ENCODE measurements at regions not wholly inside any gene's neighbourhood (a gene's known extent, or its start where the extent isn't known, plus 50 kb on each side); places are given as distances from the start of the nearest gene placed in this dataset.

GRCh38 chr17:33990943-33991706, 264.0 kb upstream of the CCL2 start:
- Histone ChIP-seq H3K27ac (no peak overlapping the region), H3K27me3 (no peaks in the 10 kb centered on the region), H3K4me3 (no peak overlapping the region), H3K36me3 (no peaks in the 10 kb centered on the region), H3K4me1 (no peaks in the 10 kb centered on the region), H3K9me3 (no peaks in the 10 kb centered on the region)
- no peak for DNase-seq
- no peak for TF ChIP-seq POLR2A (IDR thresholded peaks at IDR 0.05)
- TF ChIP-seq, protein P1, sequence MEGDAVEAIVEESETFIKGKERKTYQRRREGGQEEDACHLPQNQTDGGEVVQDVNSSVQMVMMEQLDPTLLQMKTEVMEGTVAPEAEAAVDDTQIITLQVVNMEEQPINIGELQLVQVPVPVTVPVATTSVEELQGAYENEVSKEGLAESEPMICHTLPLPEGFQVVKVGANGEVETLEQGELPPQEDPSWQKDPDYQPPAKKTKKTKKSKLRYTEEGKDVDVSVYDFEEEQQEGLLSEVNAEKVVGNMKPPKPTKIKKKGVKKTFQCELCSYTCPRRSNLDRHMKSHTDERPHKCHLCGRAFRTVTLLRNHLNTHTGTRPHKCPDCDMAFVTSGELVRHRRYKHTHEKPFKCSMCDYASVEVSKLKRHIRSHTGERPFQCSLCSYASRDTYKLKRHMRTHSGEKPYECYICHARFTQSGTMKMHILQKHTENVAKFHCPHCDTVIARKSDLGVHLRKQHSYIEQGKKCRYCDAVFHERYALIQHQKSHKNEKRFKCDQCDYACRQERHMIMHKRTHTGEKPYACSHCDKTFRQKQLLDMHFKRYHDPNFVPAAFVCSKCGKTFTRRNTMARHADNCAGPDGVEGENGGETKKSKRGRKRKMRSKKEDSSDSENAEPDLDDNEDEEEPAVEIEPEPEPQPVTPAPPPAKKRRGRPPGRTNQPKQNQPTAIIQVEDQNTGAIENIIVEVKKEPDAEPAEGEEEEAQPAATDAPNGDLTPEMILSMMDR (IDR thresholded peaks at IDR 0.05) = no peak

GRCh38 chr17:33992113-33992512, 263.0 kb upstream of the CCL2 start:
- Histone ChIP-seq H3K4me1 (no peaks in the 10 kb centered on the region), H3K36me3 (no peaks in the 10 kb centered on the region), H3K4me3 (no peak overlapping the region), H3K27me3 (no peaks in the 10 kb centered on the region), H3K27ac (no peak overlapping the region), H3K9me3 (no peaks in the 10 kb centered on the region)
- TF ChIP-seq, protein P1 (IDR thresholded peaks at IDR 0.05) = no peak
- TF ChIP-seq POLR2A (IDR thresholded peaks at IDR 0.05) = no peak
- no peak for DNase-seq

- Histone ChIP-seq H3K9me3 (no peaks in the 10 kb centered on the region), H3K4me3 (no peak overlapping the region), H3K36me3 (no peaks in the 10 kb centered on the region), H3K27me3 (no peaks in the 10 kb centered on the region), H3K4me1 (no peaks in the 10 kb centered on the region), H3K27ac (no peak overlapping the region)
- TF ChIP-seq, protein P1 (IDR thresholded peaks at IDR 0.05) = no peak
- no peak for TF ChIP-seq POLR2A (IDR thresholded peaks at IDR 0.05)
- DNase-seq = no peak
Observed at GRCh38 chr17:34000639-34001038, 254.4 kb upstream of the CCL2 start.

DNA sequence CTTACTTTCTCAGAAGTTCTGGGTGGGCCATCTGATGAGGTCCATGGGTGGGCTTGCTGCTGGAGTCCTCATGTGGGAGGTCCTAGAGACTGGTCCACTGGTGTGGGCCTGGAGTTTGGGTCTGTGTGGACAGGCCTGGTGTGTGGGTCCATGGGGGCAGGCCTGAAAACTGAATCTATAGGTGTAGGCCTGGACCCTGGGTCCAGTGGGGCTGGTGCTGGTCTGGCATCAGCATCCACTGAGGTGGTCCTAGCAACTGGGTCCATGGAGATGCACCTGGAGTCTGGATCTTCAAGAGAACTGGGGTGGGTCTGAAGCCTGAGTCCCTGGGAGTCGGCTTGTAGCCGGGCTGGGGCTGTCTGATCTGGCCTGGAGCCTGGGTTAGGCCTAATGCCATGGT, 253.8 kb upstream of the CCL2 start:
- H3K4me3 ChIP-seq = no peak overlapping the region
- H3K27ac ChIP-seq = no peak overlapping the region
- H3K27me3 ChIP-seq = no peaks in the 10 kb centered on the region
- DNase-seq = no peak
- no peaks in the 10 kb centered on the region for H3K4me1 ChIP-seq
- no peak for TF ChIP-seq POLR2A (IDR thresholded peaks at IDR 0.05)
- TF ChIP-seq, protein P1 (IDR thresholded peaks at IDR 0.05) = no peak
- H3K9me3 ChIP-seq = no peaks in the 10 kb centered on the region
- H3K36me3 ChIP-seq = no peaks in the 10 kb centered on the region

DNA sequence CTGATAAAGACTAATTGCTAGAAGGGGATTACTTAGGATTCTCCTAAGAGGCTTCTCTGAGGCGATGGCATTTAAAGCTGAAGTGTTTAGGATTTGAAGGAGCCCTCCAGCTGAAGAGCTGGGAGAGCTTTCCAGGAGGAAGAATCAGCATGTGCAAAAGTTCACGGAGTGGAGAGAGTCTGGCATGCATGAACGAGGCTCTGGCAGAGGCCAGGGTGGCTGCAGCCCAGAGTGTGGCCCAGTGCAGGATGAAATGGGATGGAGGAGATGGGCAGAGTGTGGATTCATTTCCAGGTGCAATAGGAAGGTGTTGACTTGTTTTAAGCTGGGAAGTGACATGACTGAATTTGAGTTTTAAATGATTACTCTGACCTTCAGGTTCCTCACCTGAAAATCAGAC, 249.0 kb upstream of the CCL2 start:
- no peaks in the 10 kb centered on the region for H3K27me3 ChIP-seq
- H3K36me3 ChIP-seq = no peaks in the 10 kb centered on the region
- H3K9me3 ChIP-seq = no peaks in the 10 kb centered on the region
- DNase-seq = no peak
- TF ChIP-seq, protein P1 (IDR thresholded peaks at IDR 0.05) = no peak
- no peak for TF ChIP-seq POLR2A (IDR thresholded peaks at IDR 0.05)
- H3K27ac ChIP-seq = no peak overlapping the region
- H3K4me1 ChIP-seq = no peaks in the 10 kb centered on the region
- no peak overlapping the region for H3K4me3 ChIP-seq

Measured in Peyer's patch (tissue), 4 donors.